Glutamatergic neuron (in vitro differentiated cells): ENCODE measurements at regions not wholly inside any gene's neighbourhood (a gene's known extent, or its start where the extent isn't known, plus 50 kb on each side); places are given as distances from the start of the nearest gene placed in this dataset.

Experiments used
- DNase-seq: peaks from one replicate; pipeline ENCODE4 v3.0.0; 2022
- H3K27ac Mint-ChIP-seq: one replicate; pipeline ENCODE4 v1.8.0; 2020; ENCODE audit warnings: mild to moderate bottlenecking, mixed read lengths, inconsistent platforms; ENCODE audit not compliant: unreplicated experiment
- H3K27me3 Mint-ChIP-seq: one replicate; pipeline ENCODE4 v1.8.0; 2020; ENCODE audit warnings: mild to moderate bottlenecking, moderate library complexity, mixed read lengths, inconsistent platforms; ENCODE audit not compliant: unreplicated experiment
- H3K36me3 Mint-ChIP-seq: one replicate; pipeline ENCODE4 v1.8.0; 2020; ENCODE audit warnings: mild to moderate bottlenecking, mixed read lengths, inconsistent platforms; ENCODE audit not compliant: unreplicated experiment
- H3K4me1 Mint-ChIP-seq: one replicate; pipeline ENCODE4 v1.8.0; 2020; ENCODE audit warnings: mild to moderate bottlenecking, low read depth, mixed read lengths, inconsistent platforms; ENCODE audit not compliant: unreplicated experiment
- H3K4me3 Mint-ChIP-seq: one replicate; pipeline ENCODE4 v1.8.0; 2020; ENCODE audit warnings: mild to moderate bottlenecking, mixed read lengths, inconsistent platforms; ENCODE audit not compliant: unreplicated experiment
- H3K9me3 Mint-ChIP-seq: one replicate; pipeline ENCODE4 v1.8.0; 2020; ENCODE audit warnings: mild to moderate bottlenecking, moderate library complexity, mixed read lengths, inconsistent platforms; ENCODE audit not compliant: unreplicated experiment
- CTCF ChIP-seq: fragments of 200-600 bp; sonication (generic); IDR thresholded peaks from one replicate; pipeline ENCODE4 v1.5.0; 2021; ENCODE audit not compliant: partially characterized antibody, unreplicated experiment

GRCh38 chr11:97610000-97610399, 1220.2 kb downstream of the JRKL start:
- Mint-ChIP-seq H3K4me1 (no peaks in the 10 kb centered on the region), H3K36me3 (peaks cover 4% of the 10 kb centered on the region), H3K27me3 (no peaks in the 10 kb centered on the region), H3K4me3 (no peak overlapping the region), H3K9me3 (peaks cover 4% of the 10 kb centered on the region), H3K27ac (no peak overlapping the region)
- no peak for DNase-seq
- TF ChIP-seq CTCF = no peak

GRCh38 chr11:97610854-97611253, 1221.0 kb downstream of the JRKL start:
- H3K27me3 Mint-ChIP-seq = no peaks in the 10 kb centered on the region
- peaks cover 4% of the 10 kb centered on the region for H3K36me3 Mint-ChIP-seq
- DNase-seq = no peak
- no peak overlapping the region for H3K4me3 Mint-ChIP-seq
- H3K27ac Mint-ChIP-seq = no peak overlapping the region
- no peak for TF ChIP-seq CTCF
- H3K9me3 Mint-ChIP-seq = peaks cover 4% of the 10 kb centered on the region
- H3K4me1 Mint-ChIP-seq = no peaks in the 10 kb centered on the region

GRCh38 chr11:97611345-97611744, 1221.5 kb downstream of the JRKL start:
- Mint-ChIP-seq H3K27me3 (no peaks in the 10 kb centered on the region), H3K4me3 (no peak overlapping the region), H3K4me1 (no peaks in the 10 kb centered on the region), H3K9me3 (peaks cover 4% of the 10 kb centered on the region), H3K27ac (no peak overlapping the region), H3K36me3 (peaks cover 4% of the 10 kb centered on the region)
- TF ChIP-seq CTCF = no peak
- no peak for DNase-seq

- no peak overlapping the region for H3K27ac Mint-ChIP-seq
- DNase-seq = no peak
- H3K36me3 Mint-ChIP-seq = peaks cover 4% of the 10 kb centered on the region
- no peaks in the 10 kb centered on the region for H3K27me3 Mint-ChIP-seq
- TF ChIP-seq CTCF = no peak
- no peaks in the 10 kb centered on the region for H3K4me1 Mint-ChIP-seq
- H3K9me3 Mint-ChIP-seq = peaks cover 3% of the 10 kb centered on the region
- no peak overlapping the region for H3K4me3 Mint-ChIP-seq
Measured at GRCh38 chr11:97614606-97615005, 1224.8 kb downstream of the JRKL start.

- Mint-ChIP-seq H3K4me1 (no peaks in the 10 kb centered on the region), H3K9me3 (peaks cover 2% of the 10 kb centered on the region), H3K27me3 (no peaks in the 10 kb centered on the region), H3K36me3 (peaks cover 4% of the 10 kb centered on the region), H3K27ac (no peak overlapping the region), H3K4me3 (no peak overlapping the region)
- TF ChIP-seq CTCF = no peak
- no peak for DNase-seq
Measured at GRCh38 chr11:97615546-97615945, 1225.7 kb downstream of the JRKL start.
